GM19397 (cell line): ENCODE measurements at regions not wholly inside any gene's neighbourhood (a gene's known extent, or its start where the extent isn't known, plus 50 kb on each side); places are given as distances from the start of the nearest gene placed in this dataset.
"Not testable (repeated sequence)": the region's sequence is repeated elsewhere in the genome, so short reads cannot be mapped to it uniquely, and the experiment has no call there.

Experiments used
- ATAC-seq: cut with Tn5 transposase; IDR thresholded peaks from one replicate; pipeline ENCODE4 v1.9.1; 2021; ENCODE audit warnings: mild to moderate bottlenecking, moderate library complexity; ENCODE audit not compliant: unreplicated experiment

GRCh38 chr7:12929476-12930140 lies 242.2 kb downstream of the ARL4A start:
- peak; percentile 48 for ATAC-seq

GRCh38 chr7:12930534-12930933 lies 243.1 kb downstream of the ARL4A start:
- no peak for ATAC-seq

- not testable (repeated sequence) for ATAC-seq
Observed at GRCh38 chr7:12931465-12931864, 244.0 kb downstream of the ARL4A start.

- ATAC-seq: no peak
Observed at GRCh38 chr7:12939694-12940093, 252.3 kb downstream of the ARL4A start.

- ATAC-seq: no peak
Observed at GRCh38 chr7:12941512-12941911, 254.1 kb downstream of the ARL4A start.

- no peak for ATAC-seq
Observed at GRCh38 chr7:12942609-12943008, 255.2 kb downstream of the ARL4A start.

- no peak for ATAC-seq
Observed at GRCh38 chr7:12943781-12944180, 256.3 kb downstream of the ARL4A start.

- no peak for ATAC-seq
Observed at GRCh38 chr7:12945901-12946300, 258.5 kb downstream of the ARL4A start.

- no peak for ATAC-seq
Observed at GRCh38 chr7:12947465-12947864, 260.0 kb downstream of the ARL4A start.

GRCh38 chr7:12949060-12949931 lies 261.9 kb downstream of the ARL4A start:
- ATAC-seq: no peak

- ATAC-seq: no peak
Observed at GRCh38 chr7:12951397-12951801, 264.0 kb downstream of the ARL4A start.

GRCh38 chr7:12954380-12955033 lies 267.1 kb downstream of the ARL4A start:
- no peak for ATAC-seq

GRCh38 chr7:12957487-12957886 lies 270.1 kb downstream of the ARL4A start:
- ATAC-seq: no peak

GRCh38 chr7:12961910-12962480 lies 274.6 kb downstream of the ARL4A start:
- no peak for ATAC-seq

GRCh38 chr7:12963435-12963834 lies 276.0 kb downstream of the ARL4A start:
- no peak for ATAC-seq

- no peak for ATAC-seq
Observed at GRCh38 chr7:12964836-12965235, 277.4 kb downstream of the ARL4A start.

- ATAC-seq: no peak
Observed at GRCh38 chr7:12965767-12966166, 278.3 kb downstream of the ARL4A start.

- no peak for ATAC-seq
Observed at GRCh38 chr7:12967322-12967721, 279.9 kb downstream of the ARL4A start.

GRCh38 chr7:12968836-12969422 lies 281.5 kb downstream of the ARL4A start:
- ATAC-seq: no peak

GRCh38 chr7:12970626-12971025 lies 283.2 kb downstream of the ARL4A start:
- no peak for ATAC-seq
